Heart right ventricle (tissue), 16 donors: ENCODE measurements at regions not wholly inside any gene's neighbourhood (a gene's known extent, or its start where the extent isn't known, plus 50 kb on each side); places are given as distances from the start of the nearest gene placed in this dataset.

ENCODE experiments used
- ATAC-seq, 8 donors: fragments of 200-7000 bp; cut with Tn5 transposase; one replicate each; pipeline ENCODE4 v1.9.1; 2020; ENCODE audit warnings: mild to moderate bottlenecking in 8 of 8, moderate library complexity in 8 of 8, moderate number of reproducible peaks in 1 of 8
- DNase-seq, 2 donors: peaks; one replicate each; pipeline ENCODE4 v3.0.0-alpha.2; 2020
- H3K27ac ChIP-seq, 10 donors: fragments of 200-600 bp; sonication (generic) in 2 of 10; one replicate each; pipeline versions ENCODE4 v1.5.0 to v1.8.0; 2020 to 2022; ENCODE audit warnings: mild to moderate bottlenecking in 3 of 10
- H3K27me3 ChIP-seq, 7 donors: fragments of 200-600 bp; one replicate each; pipeline ENCODE4 v1.8.0; 2021 to 2022; ENCODE audit warnings: mild to moderate bottlenecking in 2 of 7
- H3K36me3 ChIP-seq, 9 donors: fragments of 200-600 bp; sonication (generic) in 1 of 9; one replicate each; pipeline versions ENCODE4 v1.5.0 to v1.8.0; 2020 to 2022; ENCODE audit warnings: mild to moderate bottlenecking in 2 of 9
- H3K4me1 ChIP-seq, 9 donors: fragments of 200-600 bp; sonication (generic) in 1 of 9; one replicate each; pipeline versions ENCODE4 v1.5.0 to v1.8.0; 2020 to 2022; ENCODE audit warnings: mild to moderate bottlenecking in 4 of 9
- H3K4me3 ChIP-seq, 10 donors: fragments of 200-600 bp; sonication (generic) in 2 of 10; one replicate each; pipeline versions ENCODE4 v1.5.0 to v1.8.0; 2020 to 2022; ENCODE audit warnings: mild to moderate bottlenecking in 7 of 10, moderate library complexity in 2 of 10
- H3K9me3 ChIP-seq, 11 donors: fragments of 200-600 bp in 10 of 11; sonication (generic) in 2 of 11; one replicate each; pipeline versions ENCODE4 v1.5.0 to v1.8.0; 2013 to 2022; ENCODE audit warnings: mild to moderate bottlenecking in 2 of 11, control low read depth in 1 of 11, moderate library complexity in 1 of 11
- WGBS, 2 donors: extraction: QIAGEN DNeasy Blood & Tissue Kit; methylation state at CpG; one replicate each; pipeline ENCODE4 v1.1.7; 2013; ENCODE audit warnings: inconsistent platforms in 1 of 2; 5-methylcytosine and 5-hydroxymethylcytosine counted together
- intact Hi-C, 10 donors: fragments of 100-400 bp; cut with DNase I; formaldehyde crosslinking; loops; one replicate each; pipeline versions ENCODE4 v1.11.1 to v1.14.2; 2022
- TF ChIP-seq, protein P1 (sequence below), 9 donors: fragments of 200-600 bp; sonication (generic) in 2 of 9; IDR thresholded peaks; one replicate each; pipeline versions ENCODE4 v1.5.0 to v1.8.0; 2021 to 2022; ENCODE audit warnings: antibody characterized with exemption in 9 of 9, mild to moderate bottlenecking in 5 of 9, moderate library complexity in 1 of 9
- donor health status: Arrhythmogenic right ventricular cardiomyopathy.
- donor health status: ischemic (EF 13 %, LVEDD 7.1; RV severe dilation, severe dysfunction).
- donor health status: healthy with polysubstance abuse.
- donor health status: DM: no; HTN: yes; CAD: no.
- donor health status: DM: no; HTN: no; CAD: no.
- donor health status: ischemic (EF 25% LVEDD 6.9; RV normal size, moderate dysfunction).
- donor health status: ischemic (EF 25% LVEDD 5.7; RV mildly dilated, moderate dysfunction).
- donor health status: healthy.
- donor health status: DM: yes; HTN: yes; CAD: no.
- donor health status: Ischemic cardiomyopathy.
- donor health status: ischemic (EF 35%, LVEDD 5.7; RV mildly dilated, moderate dysfunction).
- donor health status: nonischemic (EF 11% LVEDD 7.7; RV severe dilation, severe dysfunction).
- donor health status: DM: yes; HTN: yes; CAD: no.
- donor health status: PGD.
- donor health status: ischemic (EF 29% LVEDD 5.4; RV normal size, mild dysfunction).
- donor health status: nonischemic (EF 23%, LVEDD 6.1; RV moderate dilation, normal function).

DNA sequence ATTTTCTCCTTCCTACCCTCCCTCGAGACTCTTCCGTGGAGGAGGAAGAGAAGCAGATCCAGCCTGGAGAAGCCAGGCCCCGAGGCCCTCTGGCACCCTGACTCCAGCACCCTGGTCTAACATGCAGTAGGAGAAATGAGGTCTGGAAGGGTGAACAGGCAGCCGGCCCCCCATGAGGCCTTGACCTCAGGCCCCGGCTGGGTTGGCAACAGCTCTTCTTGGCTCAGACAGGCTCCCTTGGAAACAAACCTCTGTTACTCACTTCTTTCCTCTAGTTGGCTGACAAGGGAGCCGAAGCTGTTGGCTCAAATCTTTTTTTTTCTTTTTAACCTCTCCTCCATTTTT, 73.4 kb downstream of the CPN2 start:
- Histone ChIP-seq H3K4me3 (no peak overlapping the region), H3K27me3 (peaks cover 0 to 20% (median 0%) of the 10 kb centered on the region in 7 donors), H3K27ac (peak overlapping the region in 9 of 10 donors; percentile 26 to 76 (median 69)), H3K36me3 (no peaks in the 10 kb centered on the region), H3K4me1 (peaks cover 19 to 57% (median 34%) of the 10 kb centered on the region in 9 donors), H3K9me3 (no peaks in the 10 kb centered on the region)
- 16 to 21% methylated on average over 6 of the region's 6 CpGs for WGBS, 2 donors
- intact Hi-C loops: loop anchor here in 2 of 10 donors (5.0 to 10.0 kb wide), 2 partner anchors 135 to 273 kb away; no protein-coding TSS in a partner anchor
- peak; percentile 67 for DNase-seq
- ATAC-seq: peak; percentile 46 to 76 (median 58)
- TF ChIP-seq, protein P1, sequence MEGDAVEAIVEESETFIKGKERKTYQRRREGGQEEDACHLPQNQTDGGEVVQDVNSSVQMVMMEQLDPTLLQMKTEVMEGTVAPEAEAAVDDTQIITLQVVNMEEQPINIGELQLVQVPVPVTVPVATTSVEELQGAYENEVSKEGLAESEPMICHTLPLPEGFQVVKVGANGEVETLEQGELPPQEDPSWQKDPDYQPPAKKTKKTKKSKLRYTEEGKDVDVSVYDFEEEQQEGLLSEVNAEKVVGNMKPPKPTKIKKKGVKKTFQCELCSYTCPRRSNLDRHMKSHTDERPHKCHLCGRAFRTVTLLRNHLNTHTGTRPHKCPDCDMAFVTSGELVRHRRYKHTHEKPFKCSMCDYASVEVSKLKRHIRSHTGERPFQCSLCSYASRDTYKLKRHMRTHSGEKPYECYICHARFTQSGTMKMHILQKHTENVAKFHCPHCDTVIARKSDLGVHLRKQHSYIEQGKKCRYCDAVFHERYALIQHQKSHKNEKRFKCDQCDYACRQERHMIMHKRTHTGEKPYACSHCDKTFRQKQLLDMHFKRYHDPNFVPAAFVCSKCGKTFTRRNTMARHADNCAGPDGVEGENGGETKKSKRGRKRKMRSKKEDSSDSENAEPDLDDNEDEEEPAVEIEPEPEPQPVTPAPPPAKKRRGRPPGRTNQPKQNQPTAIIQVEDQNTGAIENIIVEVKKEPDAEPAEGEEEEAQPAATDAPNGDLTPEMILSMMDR (IDR thresholded peaks at IDR 0.05): no peak

DNA sequence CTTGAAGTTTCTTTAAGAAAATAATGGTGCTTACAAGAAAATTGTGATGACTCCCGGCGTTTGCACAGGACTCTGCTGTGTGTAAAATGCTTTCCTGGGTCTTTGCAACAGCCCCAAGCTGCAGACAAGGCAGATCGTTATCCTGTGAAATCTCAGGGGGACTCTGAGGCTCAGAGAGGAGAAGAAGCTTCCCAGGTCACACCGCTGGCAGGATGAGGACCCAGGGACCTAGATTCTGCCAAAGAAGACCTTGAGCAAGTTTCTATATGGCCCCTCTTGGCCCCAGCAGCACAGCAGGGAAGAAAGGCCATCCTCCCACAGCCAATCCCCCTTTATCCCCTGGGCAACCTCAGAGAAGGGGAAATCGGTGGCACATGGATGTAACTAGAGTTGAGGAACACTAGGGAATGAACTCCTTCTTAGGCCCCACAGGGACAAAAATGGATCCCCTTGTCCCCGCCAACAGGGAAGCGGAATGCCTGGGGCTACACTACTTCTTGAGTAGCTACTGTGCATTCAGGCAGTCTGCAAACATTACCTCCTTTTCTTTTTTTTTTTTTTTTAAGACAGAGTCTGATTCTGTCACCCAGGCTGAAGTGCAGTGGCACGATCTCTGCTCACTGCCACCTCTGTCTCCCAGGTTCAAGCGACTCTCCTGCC, 72.8 kb downstream of the CPN2 start:
- peaks cover 0 to 20% (median 0%) of the 10 kb centered on the region in 7 donors for H3K27me3 ChIP-seq
- intact Hi-C loops: loop anchor here in 2 of 10 donors (5.0 to 10.0 kb wide), 2 partner anchors 136 to 274 kb away; no protein-coding TSS in a partner anchor
- no peak overlapping the region for H3K4me3 ChIP-seq
- H3K27ac ChIP-seq: peak overlapping the region in 7 of 10 donors; percentile 26 to 76 (median 62)
- ATAC-seq (no peak), DNase-seq (no peak)
- peaks cover 19 to 61% (median 34%) of the 10 kb centered on the region in 9 donors for H3K4me1 ChIP-seq
- no peaks in the 10 kb centered on the region for H3K36me3 ChIP-seq
- TF ChIP-seq, protein P1 (IDR thresholded peaks at IDR 0.05): no peak
- no peaks in the 10 kb centered on the region for H3K9me3 ChIP-seq
- WGBS, 2 donors: 79 to 83% methylated on average over 9 of the region's 9 CpGs

DNA sequence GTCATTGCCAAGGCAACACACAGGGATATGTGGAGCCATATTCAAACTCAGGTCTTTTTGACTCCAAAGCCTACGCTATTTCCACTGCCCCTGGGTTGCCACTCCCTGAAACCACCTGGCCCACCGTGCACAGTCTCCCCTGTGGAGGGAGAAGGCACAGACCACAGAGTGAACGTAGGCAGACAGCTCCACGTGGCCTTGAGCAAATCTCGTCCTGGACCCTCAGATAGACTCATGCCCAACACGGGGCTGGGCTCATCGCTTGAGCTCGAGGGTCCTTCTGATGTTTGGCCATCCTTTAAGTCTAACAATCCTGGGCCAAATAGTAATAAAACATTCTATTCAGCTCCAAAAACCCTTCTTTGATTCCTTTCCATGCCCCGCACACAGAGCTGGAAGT, 72.0 kb downstream of the CPN2 start:
- H3K9me3 ChIP-seq: no peaks in the 10 kb centered on the region
- ATAC-seq (no peak), DNase-seq (no peak)
- WGBS, 2 donors: 96 to 97% methylated on average over 9 of the region's 9 CpGs
- intact Hi-C loops: loop anchor here in 2 of 10 donors (5.0 to 10.0 kb wide), 2 partner anchors 137 to 274 kb away; no protein-coding TSS in a partner anchor
- no peak overlapping the region for H3K4me3 ChIP-seq
- H3K4me1 ChIP-seq: peaks cover 19 to 68% (median 34%) of the 10 kb centered on the region in 9 donors
- no peaks in the 10 kb centered on the region for H3K36me3 ChIP-seq
- no peak overlapping the region for H3K27ac ChIP-seq
- peaks cover 0 to 20% (median 0%) of the 10 kb centered on the region in 7 donors for H3K27me3 ChIP-seq
- TF ChIP-seq, protein P1 (IDR thresholded peaks at IDR 0.05): no peak

- H3K9me3 ChIP-seq: no peaks in the 10 kb centered on the region
- no peaks in the 10 kb centered on the region for H3K36me3 ChIP-seq
- DNase-seq (no peak), ATAC-seq (no peak)
- intact Hi-C loops: loop anchor here in 2 of 10 donors (5.0 to 10.0 kb wide), 2 partner anchors 138 to 275 kb away; no protein-coding TSS in a partner anchor
- H3K4me3 ChIP-seq: no peak overlapping the region
- H3K4me1 ChIP-seq: peaks cover 19 to 65% (median 34%) of the 10 kb centered on the region in 9 donors
- WGBS, 2 donors: 90 to 97% methylated on average over 5 of the region's 5 CpGs
- no peak overlapping the region for H3K27ac ChIP-seq
- TF ChIP-seq, protein P1 (IDR thresholded peaks at IDR 0.05): no peak
- H3K27me3 ChIP-seq: peaks cover 0 to 24% (median 0%) of the 10 kb centered on the region in 7 donors
Measured at GRCh38 chr3:194279701-194280360, 71.3 kb downstream of the CPN2 start.
